SK-N-SH treated with all-trans-retinoic acid at 6 μM for 48 hours (cell line): ENCODE measurements at regions not wholly inside any gene's neighbourhood (a gene's known extent, or its start where the extent isn't known, plus 50 kb on each side); places are given as distances from the start of the nearest gene placed in this dataset.
"Not testable (repeated sequence)": the region's sequence is repeated elsewhere in the genome, so short reads cannot be mapped to it uniquely, and the experiment has no call there.

Experiments used
- ATAC-seq: fragments of 200-7000 bp; cut with Tn5 transposase; 3 replicates; pipeline ENCODE4 v1.9.1; 2020; ENCODE audit warnings: mild to moderate bottlenecking, moderate library complexity
- ARNTL ChIP-seq: fragments of 450-650 bp; formaldehyde crosslinking; IDR thresholded peaks from 2 replicates; pipeline ENCODE4 v1.5.0; 2020; ENCODE audit warnings: low read depth, mild to moderate bottlenecking, moderate library complexity, borderline replicate concordance
- BACH2 ChIP-seq: fragments of 250-450 bp; sonication (Bioruptor Pico); IDR thresholded peaks from 2 replicates; pipeline ENCODE4 v1.9.0; 2021; ENCODE audit warnings: mild to moderate bottlenecking, borderline replicate concordance
- CSDC2 ChIP-seq: fragments of 250-450 bp; sonication (Bioruptor Pico); IDR thresholded peaks from 2 replicates; pipeline ENCODE4 v1.5.0; 2020; ENCODE audit warnings: mild to moderate bottlenecking, moderate library complexity
- ESRRG ChIP-seq: fragments of 250-450 bp; sonication (Bioruptor Pico); IDR thresholded peaks from 2 replicates; pipeline ENCODE4 v1.6.1; 2021; ENCODE audit warnings: mild to moderate bottlenecking
- GLIS3 ChIP-seq: fragments of 250-450 bp; sonication (Bioruptor Pico); IDR thresholded peaks from 2 replicates; pipeline ENCODE4 v1.5.0; 2020; ENCODE audit warnings: mild to moderate bottlenecking, moderate library complexity
- ISL1 ChIP-seq: fragments of 250-450 bp; sonication (Bioruptor Pico); IDR thresholded peaks from 2 replicates; pipeline ENCODE4 v2.1.2; 2022; ENCODE audit warnings: mild to moderate bottlenecking, moderate library complexity
- OSR1 ChIP-seq: fragments of 250-450 bp; sonication (Bioruptor Pico); IDR thresholded peaks from 2 replicates; pipeline ENCODE4 v1.8.0; 2022; ENCODE audit warnings: moderate library complexity, mild to moderate bottlenecking, inconsistent platforms
- PPARA ChIP-seq: fragments of 250-450 bp; sonication (Bioruptor Pico); IDR thresholded peaks from 2 replicates; pipeline ENCODE4 v1.5.0; 2020; ENCODE audit warnings: mild to moderate bottlenecking, borderline replicate concordance
- RARB ChIP-seq: fragments of 250-450 bp; sonication (Bioruptor Pico); IDR thresholded peaks from 2 replicates; pipeline ENCODE4 v1.8.0; 2021; ENCODE audit warnings: mild to moderate bottlenecking, moderate library complexity
- TCF4 ChIP-seq: fragments of 250-450 bp; sonication (Bioruptor Pico); IDR thresholded peaks from 2 replicates; pipeline ENCODE4 v1.8.0; 2021; ENCODE audit warnings: mild to moderate bottlenecking, moderate library complexity, borderline replicate concordance
- TOX ChIP-seq: fragments of 250-450 bp; sonication (Bioruptor Pico); IDR thresholded peaks from 2 replicates; pipeline ENCODE4 v1.8.0; 2021; ENCODE audit warnings: mild to moderate bottlenecking, moderate library complexity, borderline replicate concordance
- TSHZ2 ChIP-seq: fragments of 250-450 bp; sonication (Bioruptor Pico); IDR thresholded peaks from 2 replicates; pipeline ENCODE4 v1.5.0; 2020; ENCODE audit warnings: mild to moderate bottlenecking, moderate library complexity
- ZC3H10 ChIP-seq: fragments of 250-450 bp; sonication (Bioruptor Pico); IDR thresholded peaks from 2 replicates; pipeline ENCODE4 v1.5.1; 2021; ENCODE audit warnings: mild to moderate bottlenecking, moderate library complexity
- ZFP3 ChIP-seq: fragments of 250-450 bp; sonication (Bioruptor Pico); IDR thresholded peaks from 2 replicates; pipeline ENCODE4 v1.5.0; 2020; ENCODE audit warnings: mild to moderate bottlenecking, moderate library complexity
- ZFP30 ChIP-seq: fragments of 450-650 bp; formaldehyde crosslinking; IDR thresholded peaks from 2 replicates; pipeline ENCODE4 v1.5.0; 2022; ENCODE audit warnings: mild to moderate bottlenecking, moderate library complexity
- ZNF565 ChIP-seq: fragments of 450-650 bp; formaldehyde crosslinking; conservative IDR thresholded peaks from 2 replicates; pipeline ENCODE4 v1.5.0; 2020; ENCODE audit warnings: low read depth, mild to moderate bottlenecking, moderate library complexity
- ZNF70 ChIP-seq: fragments of 450-650 bp; formaldehyde crosslinking; IDR thresholded peaks from 2 replicates; pipeline ENCODE4 v1.5.0; 2020; ENCODE audit warnings: mild to moderate bottlenecking, moderate library complexity
- ZNF8 ChIP-seq: fragments of 450-650 bp; formaldehyde crosslinking; IDR thresholded peaks from 2 replicates; pipeline ENCODE4 v1.5.0; 2020; ENCODE audit warnings: mild to moderate bottlenecking, moderate library complexity
- TF ChIP-seq, protein P1 (sequence below): fragments of 250-450 bp; sonication (Bioruptor Pico); IDR thresholded peaks from 2 replicates; pipeline ENCODE4 v1.5.1; 2020; ENCODE audit warnings: low read depth, mild to moderate bottlenecking, moderate library complexity
- TF ChIP-seq, protein P2 (sequence below): fragments of 250-450 bp; sonication (Bioruptor Pico); IDR thresholded peaks from 2 replicates; pipeline ENCODE4 v1.8.0; 2021; ENCODE audit warnings: low read depth, mild to moderate bottlenecking, moderate library complexity, borderline replicate concordance
- TF ChIP-seq, protein P3 (sequence below): fragments of 250-450 bp; sonication (Bioruptor Pico); IDR thresholded peaks from 2 replicates; pipeline ENCODE4 v1.5.1; 2021; ENCODE audit warnings: mild to moderate bottlenecking, moderate library complexity

DNA sequence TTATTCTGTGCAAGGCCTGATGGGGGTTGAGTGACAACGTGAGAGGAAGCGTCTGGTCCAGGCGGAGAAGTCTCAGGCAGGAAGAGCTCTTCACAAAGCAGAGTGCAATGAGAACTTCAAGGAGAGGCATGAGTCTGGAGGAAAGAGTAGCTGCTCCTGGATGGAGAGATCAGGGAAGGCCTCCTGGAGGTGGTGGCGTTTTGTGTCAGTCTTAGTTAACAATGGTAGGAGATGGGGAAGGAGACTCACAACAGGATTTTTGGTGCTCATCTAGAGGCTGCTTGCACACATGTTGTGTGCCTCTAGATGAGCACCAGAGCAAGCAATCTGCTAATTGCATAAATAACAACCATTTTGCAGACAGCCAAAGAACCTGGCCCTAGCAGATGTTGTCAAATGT lies 442.8 kb upstream of the PODXL start:
- TF ChIP-seq ZFP3 (CRISPR knock-in tag) (no peak), CSDC2 (CRISPR knock-in tag) (no peak), ARNTL (CRISPR knock-in tag) (no peak), BACH2 (no peak), TOX (CRISPR knock-in tag) (no peak), RARB (CRISPR knock-in tag) (no peak), ZNF70 (no peak), ZC3H10 (CRISPR knock-in tag) (no peak), ZFP30 (CRISPR knock-in tag) (no peak), TSHZ2 (CRISPR knock-in tag) (no peak), ZNF565 (CRISPR knock-in tag) (no peak), PPARA (CRISPR knock-in tag) (no peak), GLIS3 (CRISPR knock-in tag) (no peak), OSR1 (CRISPR knock-in tag) (no peak)
- TF ChIP-seq, protein P1, sequence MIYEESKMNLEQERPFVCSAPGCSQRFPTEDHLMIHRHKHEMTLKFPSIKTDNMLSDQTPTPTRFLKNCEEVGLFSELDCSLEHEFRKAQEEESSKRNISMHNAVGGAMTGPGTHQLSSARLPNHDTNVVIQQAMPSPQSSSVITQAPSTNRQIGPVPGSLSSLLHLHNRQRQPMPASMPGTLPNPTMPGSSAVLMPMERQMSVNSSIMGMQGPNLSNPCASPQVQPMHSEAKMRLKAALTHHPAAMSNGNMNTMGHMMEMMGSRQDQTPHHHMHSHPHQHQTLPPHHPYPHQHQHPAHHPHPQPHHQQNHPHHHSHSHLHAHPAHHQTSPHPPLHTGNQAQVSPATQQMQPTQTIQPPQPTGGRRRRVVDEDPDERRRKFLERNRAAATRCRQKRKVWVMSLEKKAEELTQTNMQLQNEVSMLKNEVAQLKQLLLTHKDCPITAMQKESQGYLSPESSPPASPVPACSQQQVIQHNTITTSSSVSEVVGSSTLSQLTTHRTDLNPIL (CRISPR knock-in tag): no peak
- TF ChIP-seq, protein P2, sequence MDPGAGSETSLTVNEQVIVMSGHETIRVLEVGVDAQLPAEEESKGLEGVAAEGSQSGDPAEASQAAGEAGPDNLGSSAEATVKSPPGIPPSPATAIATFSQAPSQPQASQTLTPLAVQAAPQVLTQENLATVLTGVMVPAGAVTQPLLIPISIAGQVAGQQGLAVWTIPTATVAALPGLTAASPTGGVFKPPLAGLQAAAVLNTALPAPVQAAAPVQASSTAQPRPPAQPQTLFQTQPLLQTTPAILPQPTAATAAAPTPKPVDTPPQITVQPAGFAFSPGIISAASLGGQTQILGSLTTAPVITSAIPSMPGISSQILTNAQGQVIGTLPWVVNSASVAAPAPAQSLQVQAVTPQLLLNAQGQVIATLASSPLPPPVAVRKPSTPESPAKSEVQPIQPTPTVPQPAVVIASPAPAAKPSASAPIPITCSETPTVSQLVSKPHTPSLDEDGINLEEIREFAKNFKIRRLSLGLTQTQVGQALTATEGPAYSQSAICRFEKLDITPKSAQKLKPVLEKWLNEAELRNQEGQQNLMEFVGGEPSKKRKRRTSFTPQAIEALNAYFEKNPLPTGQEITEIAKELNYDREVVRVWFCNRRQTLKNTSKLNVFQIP (CRISPR knock-in tag): no peak
- TF ChIP-seq, all 23 proteins: peak for 0
- no peak for ATAC-seq

DNA sequence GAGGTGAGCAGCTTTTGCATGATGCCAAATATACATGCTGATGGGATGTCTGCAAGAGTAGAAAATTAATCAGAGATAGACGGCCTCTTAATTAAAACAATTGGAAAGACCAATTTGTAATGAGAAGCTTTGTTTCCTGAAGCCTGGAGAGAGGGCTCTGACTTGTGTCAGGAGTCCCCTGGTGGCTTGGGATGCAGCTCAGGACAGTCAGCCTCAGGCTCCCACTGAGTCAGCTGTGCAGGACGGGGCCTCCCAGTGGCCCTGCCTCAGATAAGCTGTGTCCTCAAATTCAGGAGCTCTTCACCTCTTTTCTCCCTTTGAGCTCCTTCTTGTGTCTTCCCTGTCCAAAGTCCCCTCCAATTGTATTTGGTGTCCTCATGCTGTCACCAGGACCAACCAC lies 438.9 kb upstream of the PODXL start:
- ATAC-seq: peak; percentile 31; the same call in 1 of the 3 replicates
- TF ChIP-seq, protein P1 (CRISPR knock-in tag): no peak
- TF ChIP-seq ISL1 (CRISPR knock-in tag) (no peak), ZFP3 (CRISPR knock-in tag) (no peak), ZFP30 (CRISPR knock-in tag) (no peak), TCF4 (CRISPR knock-in tag) (no peak), BACH2 (no peak), ESRRG (CRISPR knock-in tag) (no peak), ZNF8 (CRISPR knock-in tag) (no peak), PPARA (CRISPR knock-in tag) (no peak), RARB (CRISPR knock-in tag) (no peak)
- TF ChIP-seq, protein P2 (CRISPR knock-in tag): no peak
- TF ChIP-seq, protein P3, sequence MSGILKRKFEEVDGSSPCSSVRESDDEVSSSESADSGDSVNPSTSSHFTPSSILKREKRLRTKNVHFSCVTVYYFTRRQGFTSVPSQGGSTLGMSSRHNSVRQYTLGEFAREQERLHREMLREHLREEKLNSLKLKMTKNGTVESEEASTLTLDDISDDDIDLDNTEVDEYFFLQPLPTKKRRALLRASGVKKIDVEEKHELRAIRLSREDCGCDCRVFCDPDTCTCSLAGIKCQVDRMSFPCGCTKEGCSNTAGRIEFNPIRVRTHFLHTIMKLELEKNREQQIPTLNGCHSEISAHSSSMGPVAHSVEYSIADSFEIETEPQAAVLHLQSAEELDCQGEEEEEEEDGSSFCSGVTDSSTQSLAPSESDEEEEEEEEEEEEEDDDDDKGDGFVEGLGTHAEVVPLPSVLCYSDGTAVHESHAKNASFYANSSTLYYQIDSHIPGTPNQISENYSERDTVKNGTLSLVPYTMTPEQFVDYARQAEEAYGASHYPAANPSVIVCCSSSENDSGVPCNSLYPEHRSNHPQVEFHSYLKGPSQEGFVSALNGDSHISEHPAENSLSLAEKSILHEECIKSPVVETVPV (CRISPR knock-in tag): no peak
- TF ChIP-seq, all 23 proteins: peak for 0

GRCh38 chr7:131981069-131981468 lies 424.6 kb upstream of the PODXL start:
- ATAC-seq: not testable (repeated sequence)

DNA sequence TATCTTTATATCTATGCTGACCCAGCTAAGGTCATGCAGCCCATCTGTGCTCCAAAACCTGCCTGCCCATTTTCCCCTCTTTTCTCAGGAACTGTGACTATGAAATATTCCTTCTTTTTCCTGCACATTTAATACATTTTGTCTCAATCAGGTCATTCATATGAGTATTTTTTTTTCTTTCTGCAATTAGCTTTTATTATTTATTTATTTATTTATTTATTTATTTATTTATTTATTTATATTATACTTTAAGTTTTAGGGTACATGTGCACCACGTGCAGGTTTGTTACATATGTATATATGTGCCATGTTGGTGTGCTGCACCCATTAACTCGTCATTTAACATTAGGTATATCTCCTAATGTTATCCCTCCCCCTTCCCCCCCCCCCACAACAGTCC lies 421.7 kb upstream of the PODXL start:
- not testable (repeated sequence) for ATAC-seq
